ENCODE measurements at regions not wholly inside any gene's neighbourhood (a gene's known extent, or its start where the extent isn't known, plus 50 kb on each side); places are given as distances from the start of the nearest gene placed in this dataset.

- H3K27ac ChIP-seq (ENCODE audit: low read depth, low read length): no peak overlapping the region
- WGBS, 3 donors: 55 to 83% (median 65%) methylated on average over 1 of the region's 1 CpG
Measured at GRCh38 chr6:71537717-71538116, 249.1 kb downstream of the OGFRL1 start.

GRCh38 chr6:71544028-71544427 lies 255.4 kb downstream of the OGFRL1 start:
- H3K27ac ChIP-seq (ENCODE audit: low read depth, low read length): no peak overlapping the region
- WGBS, 3 donors: 65 to 72% (median 70%) methylated on average over 4 of the region's 4 CpGs

- no peak overlapping the region for H3K27ac ChIP-seq (ENCODE audit: low read depth, low read length)
Measured at GRCh38 chr6:71544906-71545305, 256.3 kb downstream of the OGFRL1 start.

- no peak overlapping the region for H3K27ac ChIP-seq (ENCODE audit: low read depth, low read length)
- 83 to 95% (median 91%) methylated on average over 3 of the region's 3 CpGs for WGBS, 3 donors
Measured at GRCh38 chr6:71545905-71546304, 257.3 kb downstream of the OGFRL1 start.

GRCh38 chr6:71551798-71552197 lies 263.2 kb downstream of the OGFRL1 start:
- 87 to 94% (median 94%) methylated on average over 3 of the region's 3 CpGs for WGBS, 3 donors
- H3K27ac ChIP-seq (ENCODE audit: low read depth, low read length): no peak overlapping the region

- H3K27ac ChIP-seq (ENCODE audit: low read depth, low read length): no peak overlapping the region
- 85 to 87% (median 87%) methylated on average over 4 of the region's 4 CpGs for WGBS, 3 donors
Measured at GRCh38 chr6:71556141-71556540, 267.5 kb downstream of the OGFRL1 start.

GRCh38 chr6:71558974-71559373 lies 270.4 kb downstream of the OGFRL1 start:
- no peak overlapping the region for H3K27ac ChIP-seq (ENCODE audit: low read depth, low read length)
- WGBS, 3 donors: 77 to 93% (median 89%) methylated on average over 1 of the region's 1 CpG

GRCh38 chr6:71567562-71567961 lies 279.0 kb downstream of the OGFRL1 start:
- no peak overlapping the region for H3K27ac ChIP-seq (ENCODE audit: low read depth, low read length)

- H3K27ac ChIP-seq (ENCODE audit: low read depth, low read length): no peak overlapping the region
Measured at GRCh38 chr6:71577766-71578165, 289.2 kb downstream of the OGFRL1 start.

- no peak overlapping the region for H3K27ac ChIP-seq (ENCODE audit: low read depth, low read length)
- WGBS, 3 donors: 16 to 78% (median 75%) methylated on average over 1 of the region's 1 CpG
Measured at GRCh38 chr6:71579902-71580301, 291.3 kb downstream of the OGFRL1 start.

- WGBS, 3 donors: 40 to 54% (median 45%) methylated on average over 1 of the region's 1 CpG
- H3K27ac ChIP-seq (ENCODE audit: low read depth, low read length): no peak overlapping the region
Measured at GRCh38 chr6:71582820-71583219, 294.2 kb downstream of the OGFRL1 start.

GRCh38 chr6:71584712-71585436 lies 296.3 kb downstream of the OGFRL1 start:
- WGBS, 3 donors: 96 to 97% (median 97%) methylated on average over 44 of the region's 44 CpGs
- no peak overlapping the region for H3K27ac ChIP-seq (ENCODE audit: low read depth, low read length)

- WGBS, 3 donors: 95 to 97% (median 97%) methylated on average over 23 of the region's 23 CpGs
Measured at GRCh38 chr6:71585472-71585871, 296.9 kb downstream of the OGFRL1 start.

GRCh38 chr6:71588490-71588889 lies 297.9 kb upstream of the RIMS1 start:
- no peak overlapping the region for H3K27ac ChIP-seq (ENCODE audit: low read depth, low read length)
- 20 to 34% (median 25%) methylated on average over 28 of the region's 28 CpGs for WGBS, 3 donors

More at GRCh38 chr6:71585472-71585871, 296.9 kb downstream of the OGFRL1 start:
- H3K27ac ChIP-seq (ENCODE audit: low read depth, low read length): no peak overlapping the region

GRCh38 chr6:71589254-71589653 lies 297.1 kb upstream of the RIMS1 start:
- no peak overlapping the region for H3K27ac ChIP-seq (ENCODE audit: low read depth, low read length)
- 73 to 90% (median 85%) methylated on average over 5 of the region's 5 CpGs for WGBS, 3 donors

GRCh38 chr6:71592643-71593042 lies 293.7 kb upstream of the RIMS1 start:
- H3K27ac ChIP-seq (ENCODE audit: low read depth, low read length): no peak overlapping the region

GRCh38 chr6:71599359-71599758 lies 287.0 kb upstream of the RIMS1 start:
- no peak overlapping the region for H3K27ac ChIP-seq (ENCODE audit: low read depth, low read length)

GRCh38 chr6:71602385-71603007 lies 283.9 kb upstream of the RIMS1 start:
- 62 to 73% (median 69%) methylated on average over 2 of the region's 2 CpGs for WGBS, 3 donors
- no peak overlapping the region for H3K27ac ChIP-seq (ENCODE audit: low read depth, low read length)

GRCh38 chr6:71603021-71603420 lies 283.3 kb upstream of the RIMS1 start:
- H3K27ac ChIP-seq (ENCODE audit: low read depth, low read length): no peak overlapping the region

- 80 to 96% (median 89%) methylated on average over 1 of the region's 1 CpG for WGBS, 3 donors
- no peak overlapping the region for H3K27ac ChIP-seq (ENCODE audit: low read depth, low read length)
Measured at GRCh38 chr6:71608646-71609045, 277.7 kb upstream of the RIMS1 start.
